Nephron (organoid): ENCODE measurements at regions not wholly inside any gene's neighbourhood (a gene's known extent, or its start where the extent isn't known, plus 50 kb on each side); places are given as distances from the start of the nearest gene placed in this dataset.
"Not testable (repeated sequence)": the region's sequence is repeated elsewhere in the genome, so short reads cannot be mapped to it uniquely, and the experiment has no call there.

ENCODE experiments used
- H3K27ac Mint-ChIP-seq, 3 experiments: 2 replicates each; pipeline ENCODE4 v1.8.0; 2020; ENCODE audit warnings: mixed read lengths in 3 of 3, mild to moderate bottlenecking in 2 of 3, moderate library complexity in 1 of 3
- H3K27me3 Mint-ChIP-seq: 2 replicates; pipeline ENCODE4 v1.8.0; 2021; ENCODE audit warnings: low read depth, mild to moderate bottlenecking, moderate library complexity, mixed read lengths
- H3K36me3 Mint-ChIP-seq: 2 replicates; pipeline ENCODE4 v1.8.0; 2020; ENCODE audit warnings: low read depth, mixed read lengths
- H3K4me1 Mint-ChIP-seq: 2 replicates; pipeline ENCODE4 v1.8.0; 2020; ENCODE audit warnings: mixed read lengths
- H3K4me3 Mint-ChIP-seq, 3 experiments: 2 replicates each; pipeline ENCODE4 v1.8.0; 2020; ENCODE audit warnings: mild to moderate bottlenecking in 3 of 3, mixed read lengths in 3 of 3, moderate library complexity in 2 of 3
- H3K9me3 Mint-ChIP-seq: 2 replicates; pipeline ENCODE4 v1.8.0; 2020; ENCODE audit warnings: mixed read lengths
- TF ChIP-seq, protein P1 (sequence below), 3 experiments: fragments of 200-600 bp; sonication (generic); IDR thresholded peaks; one replicate each; pipeline ENCODE4 v1.5.0; 2021; ENCODE audit warnings: antibody characterized with exemption in 3 of 3; ENCODE audit not compliant: unreplicated experiment in 3 of 3

DNA sequence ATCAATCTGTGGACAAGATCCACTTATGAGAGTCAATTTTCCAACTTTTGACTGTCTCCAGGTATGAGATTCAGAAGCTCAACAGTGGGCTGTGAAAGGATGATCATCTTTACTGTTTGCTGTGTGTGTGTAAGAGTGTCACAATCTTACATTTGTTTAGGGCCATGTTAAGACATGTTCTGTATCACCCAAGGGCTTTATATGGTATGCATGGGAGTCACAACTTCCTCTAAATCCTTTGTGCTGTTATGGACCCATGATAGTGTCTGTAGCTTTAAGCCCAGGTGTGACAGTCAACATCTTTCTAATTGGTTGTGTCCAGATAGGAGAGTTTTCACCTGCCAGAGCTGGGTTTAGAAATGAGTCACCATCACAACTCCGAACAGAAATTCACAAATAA is 70.2 kb downstream of the ZNF726 start:
- H3K27ac Mint-ChIP-seq, H3K27me3 Mint-ChIP-seq, H3K36me3 Mint-ChIP-seq, H3K4me3 Mint-ChIP-seq, H3K4me1 Mint-ChIP-seq: not testable (repeated sequence)
- peaks cover 48% of the 10 kb centered on the region for H3K9me3 Mint-ChIP-seq

DNA sequence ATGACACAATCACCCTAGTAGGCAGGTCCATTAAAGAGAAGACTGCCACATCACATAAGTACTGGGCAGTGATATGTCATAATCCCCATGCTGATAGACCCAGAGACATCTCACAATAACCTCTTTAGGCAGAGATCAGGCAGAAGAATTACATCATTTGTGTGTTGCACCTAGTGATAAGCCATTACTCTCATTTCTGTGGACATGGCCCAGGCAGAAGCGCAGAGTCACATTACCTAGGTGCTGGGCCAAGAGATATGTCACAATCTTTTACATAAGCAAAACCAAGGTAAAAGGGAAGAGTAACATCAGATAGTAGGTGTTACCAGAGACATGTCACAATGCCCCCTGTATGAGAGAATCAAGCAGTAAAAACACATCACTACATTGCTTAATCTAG is 71.9 kb downstream of the ZNF726 start:
- Mint-ChIP-seq H3K4me1 (no peaks in the 10 kb centered on the region), H3K36me3 (no peaks in the 10 kb centered on the region), H3K27ac (no peak overlapping the region), H3K27me3 (no peaks in the 10 kb centered on the region), H3K4me3 (no peak overlapping the region), H3K9me3 (peaks cover 38% of the 10 kb centered on the region)
- TF ChIP-seq, protein P1, sequence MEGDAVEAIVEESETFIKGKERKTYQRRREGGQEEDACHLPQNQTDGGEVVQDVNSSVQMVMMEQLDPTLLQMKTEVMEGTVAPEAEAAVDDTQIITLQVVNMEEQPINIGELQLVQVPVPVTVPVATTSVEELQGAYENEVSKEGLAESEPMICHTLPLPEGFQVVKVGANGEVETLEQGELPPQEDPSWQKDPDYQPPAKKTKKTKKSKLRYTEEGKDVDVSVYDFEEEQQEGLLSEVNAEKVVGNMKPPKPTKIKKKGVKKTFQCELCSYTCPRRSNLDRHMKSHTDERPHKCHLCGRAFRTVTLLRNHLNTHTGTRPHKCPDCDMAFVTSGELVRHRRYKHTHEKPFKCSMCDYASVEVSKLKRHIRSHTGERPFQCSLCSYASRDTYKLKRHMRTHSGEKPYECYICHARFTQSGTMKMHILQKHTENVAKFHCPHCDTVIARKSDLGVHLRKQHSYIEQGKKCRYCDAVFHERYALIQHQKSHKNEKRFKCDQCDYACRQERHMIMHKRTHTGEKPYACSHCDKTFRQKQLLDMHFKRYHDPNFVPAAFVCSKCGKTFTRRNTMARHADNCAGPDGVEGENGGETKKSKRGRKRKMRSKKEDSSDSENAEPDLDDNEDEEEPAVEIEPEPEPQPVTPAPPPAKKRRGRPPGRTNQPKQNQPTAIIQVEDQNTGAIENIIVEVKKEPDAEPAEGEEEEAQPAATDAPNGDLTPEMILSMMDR (IDR thresholded peaks at IDR 0.05; ENCODE audit: unreplicated experiment in 3 of 3) = no peak

DNA sequence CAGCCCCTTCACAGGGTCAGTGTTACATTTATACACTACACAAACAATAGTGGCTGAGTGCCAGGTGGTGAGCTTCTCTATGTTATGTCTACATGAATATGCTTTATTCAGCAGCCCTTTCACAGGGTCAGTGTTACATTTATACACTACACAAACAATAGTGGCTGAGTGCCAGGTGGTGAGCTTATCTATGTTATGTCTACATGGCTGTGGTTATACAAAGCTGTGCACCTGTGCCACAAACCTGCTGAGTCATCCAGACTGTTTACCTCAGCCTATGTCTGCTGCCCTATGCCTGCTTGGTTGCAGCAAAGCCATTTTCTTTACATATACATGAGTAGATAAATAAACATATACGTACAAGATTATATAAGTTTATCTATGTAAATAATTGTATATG is 76.5 kb downstream of the ZNF726 start:
- peaks cover 3% of the 10 kb centered on the region for H3K36me3 Mint-ChIP-seq
- peaks cover 28% of the 10 kb centered on the region for H3K9me3 Mint-ChIP-seq
- H3K27me3 Mint-ChIP-seq = no peaks in the 10 kb centered on the region
- no peaks in the 10 kb centered on the region for H3K4me1 Mint-ChIP-seq
- no peak overlapping the region for H3K27ac Mint-ChIP-seq
- no peak overlapping the region for H3K4me3 Mint-ChIP-seq
- TF ChIP-seq, protein P1 (IDR thresholded peaks at IDR 0.05; ENCODE audit: unreplicated experiment in 3 of 3) = no peak

DNA sequence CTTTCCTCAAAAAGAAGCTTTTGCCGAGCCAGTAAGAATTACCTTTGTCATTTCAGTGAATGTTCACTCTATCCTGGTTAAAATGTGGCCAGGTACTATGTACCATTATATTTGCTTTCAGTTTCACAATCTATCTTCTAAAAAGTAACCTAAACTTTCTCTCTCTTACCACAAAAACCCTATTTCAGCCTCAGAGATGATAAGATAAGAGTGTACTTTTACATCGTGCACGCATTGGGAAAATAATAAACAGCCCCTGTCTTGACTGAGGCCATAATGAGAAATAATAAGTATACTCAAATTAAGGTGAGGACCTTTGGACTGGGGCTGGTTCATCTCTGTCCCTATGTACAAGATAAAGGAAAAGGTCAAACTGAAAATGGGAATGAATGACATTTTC is 77.7 kb downstream of the ZNF726 start:
- no peaks in the 10 kb centered on the region for H3K27me3 Mint-ChIP-seq
- TF ChIP-seq, protein P1 (IDR thresholded peaks at IDR 0.05; ENCODE audit: unreplicated experiment in 3 of 3) = no peak
- H3K4me3 Mint-ChIP-seq = no peak overlapping the region
- H3K9me3 Mint-ChIP-seq = peaks cover 38% of the 10 kb centered on the region
- no peaks in the 10 kb centered on the region for H3K4me1 Mint-ChIP-seq
- peaks cover 3% of the 10 kb centered on the region for H3K36me3 Mint-ChIP-seq
- H3K27ac Mint-ChIP-seq = no peak overlapping the region

DNA sequence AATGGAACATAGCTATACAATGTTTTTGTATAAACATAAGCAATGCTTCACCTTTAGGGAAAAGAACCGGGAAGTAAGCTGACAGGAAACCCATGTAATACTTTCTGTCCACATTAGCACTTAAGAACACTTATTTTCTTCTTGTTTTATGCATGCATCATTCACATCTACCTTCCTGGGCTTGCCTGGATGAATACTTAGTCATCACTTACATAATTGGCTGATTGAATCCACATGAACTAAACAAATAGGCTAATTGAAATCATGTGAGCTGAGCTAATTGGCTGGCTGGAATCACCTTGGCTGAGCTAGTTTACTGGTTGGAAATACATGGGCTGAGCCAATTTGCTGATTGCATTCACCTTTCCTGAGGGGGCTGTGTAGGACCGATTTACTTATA is 78.8 kb downstream of the ZNF726 start:
- TF ChIP-seq, protein P1 (IDR thresholded peaks at IDR 0.05; ENCODE audit: unreplicated experiment in 3 of 3) = no peak
- H3K9me3 Mint-ChIP-seq = peaks cover 39% of the 10 kb centered on the region
- H3K27me3 Mint-ChIP-seq = no peaks in the 10 kb centered on the region
- H3K4me3 Mint-ChIP-seq = no peak overlapping the region
- H3K4me1 Mint-ChIP-seq = no peaks in the 10 kb centered on the region
- no peak overlapping the region for H3K27ac Mint-ChIP-seq
- H3K36me3 Mint-ChIP-seq = peaks cover 3% of the 10 kb centered on the region

DNA sequence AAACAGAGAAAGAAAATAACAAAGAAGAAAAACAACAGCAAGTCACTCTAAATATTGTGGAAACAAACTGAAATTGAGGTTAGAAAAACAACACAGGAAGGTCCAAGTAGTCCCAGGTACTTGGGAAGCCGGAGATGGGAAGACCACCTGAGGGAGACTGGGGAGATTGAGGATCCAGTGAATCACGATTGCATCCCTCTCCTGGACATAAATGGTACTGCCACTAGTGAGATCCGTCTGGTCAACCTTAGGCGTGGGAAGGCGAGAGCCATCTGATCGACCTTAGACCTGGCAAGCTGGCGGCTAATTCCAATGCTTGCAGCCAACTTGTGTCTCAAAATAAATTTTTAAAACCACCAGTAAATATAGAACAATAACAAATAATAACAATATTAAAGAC is 81.9 kb downstream of the ZNF726 start:
- Mint-ChIP-seq H3K9me3 (peaks cover 59% of the 10 kb centered on the region), H3K27ac (no peak overlapping the region), H3K4me3 (no peak overlapping the region), H3K27me3 (no peaks in the 10 kb centered on the region), H3K36me3 (peaks cover 3% of the 10 kb centered on the region), H3K4me1 (no peaks in the 10 kb centered on the region)
- TF ChIP-seq, protein P1 (IDR thresholded peaks at IDR 0.05; ENCODE audit: unreplicated experiment in 3 of 3) = no peak
